Stimulated activated CD8-positive, alpha-beta memory T cell treated with anti-CD3 and anti-CD28 coated beads, Interleukin-4, amount 100 ng/mL, for 1 hour (primary cell): ENCODE measurements at regions not wholly inside any gene's neighbourhood (a gene's known extent, or its start where the extent isn't known, plus 50 kb on each side); places are given as distances from the start of the nearest gene placed in this dataset.
"Not testable (repeated sequence)": the region's sequence is repeated elsewhere in the genome, so short reads cannot be mapped to it uniquely, and the experiment has no call there.

Experiments
- DNase-seq, 2 donors: peaks; one replicate each; pipeline ENCODE4 v3.0.0-alpha.2; 2020; ENCODE audit warnings: low read depth in 2 of 2, low spot score in 1 of 2

DNA sequence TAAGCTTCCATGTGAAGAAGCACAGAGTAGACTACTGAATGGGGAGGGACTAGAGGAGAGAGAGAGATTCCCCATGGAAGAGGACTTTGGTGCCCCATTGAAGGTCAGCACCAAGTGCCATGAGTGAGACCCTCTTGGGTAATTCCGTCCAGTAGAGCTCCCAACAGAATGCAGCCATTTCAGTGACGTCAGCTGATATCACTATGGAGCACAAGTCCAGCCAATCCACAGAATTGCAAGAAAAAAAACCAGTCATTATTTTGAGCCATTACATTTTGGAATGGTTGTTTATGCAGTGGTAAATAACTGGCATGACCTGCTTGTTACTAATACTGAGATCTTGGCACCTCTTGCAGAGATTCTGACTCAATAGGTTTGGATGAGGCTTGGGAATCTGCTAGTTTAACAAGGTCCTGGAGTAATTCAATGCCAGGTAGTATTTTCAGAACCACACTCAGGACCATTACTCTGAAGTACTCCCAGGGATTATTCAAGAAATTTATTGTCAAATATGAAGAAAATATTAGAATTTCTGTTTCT lies 52.6 kb upstream of the SP8 start:
- no peak for DNase-seq

DNA sequence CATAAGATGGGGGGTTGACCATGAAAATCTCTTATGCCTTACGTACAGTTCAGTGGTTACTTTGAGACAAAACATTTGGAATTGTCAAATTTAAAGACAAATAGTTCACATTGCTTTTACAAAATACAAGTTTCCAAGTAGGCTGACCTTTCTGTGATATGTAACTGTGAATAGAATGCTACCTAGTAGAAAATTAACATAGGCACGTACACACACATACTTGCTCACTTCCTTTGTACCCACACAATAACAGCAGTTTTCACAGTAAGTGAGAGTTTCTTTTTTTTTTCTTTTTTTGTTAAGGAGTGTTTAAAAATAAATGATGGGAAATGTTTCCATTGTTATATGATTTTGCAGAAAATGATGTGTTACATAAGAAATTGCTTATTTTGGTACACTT lies 53.3 kb upstream of the SP8 start:
- DNase-seq, result no peak

DNA sequence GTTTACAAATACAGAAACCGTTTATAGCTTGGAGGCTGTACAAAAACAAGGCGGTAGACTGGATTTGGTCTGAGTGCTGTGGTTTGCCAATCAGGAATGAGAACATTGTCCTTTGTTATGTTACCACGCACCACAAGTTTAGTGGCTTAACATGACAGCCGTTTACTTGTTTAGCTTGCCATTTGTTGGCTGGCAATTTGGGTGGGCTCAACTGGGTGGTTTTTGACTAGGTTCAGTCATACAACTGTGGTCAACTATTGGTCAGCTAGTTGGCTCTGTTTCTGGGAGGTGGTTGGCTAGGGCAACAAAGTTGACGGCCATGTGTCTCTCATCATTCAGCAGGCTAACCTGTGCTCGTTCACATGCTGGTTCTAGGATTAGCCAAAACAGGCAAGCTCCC lies 60.1 kb upstream of the SP8 start:
- DNase-seq, result no peak

DNA sequence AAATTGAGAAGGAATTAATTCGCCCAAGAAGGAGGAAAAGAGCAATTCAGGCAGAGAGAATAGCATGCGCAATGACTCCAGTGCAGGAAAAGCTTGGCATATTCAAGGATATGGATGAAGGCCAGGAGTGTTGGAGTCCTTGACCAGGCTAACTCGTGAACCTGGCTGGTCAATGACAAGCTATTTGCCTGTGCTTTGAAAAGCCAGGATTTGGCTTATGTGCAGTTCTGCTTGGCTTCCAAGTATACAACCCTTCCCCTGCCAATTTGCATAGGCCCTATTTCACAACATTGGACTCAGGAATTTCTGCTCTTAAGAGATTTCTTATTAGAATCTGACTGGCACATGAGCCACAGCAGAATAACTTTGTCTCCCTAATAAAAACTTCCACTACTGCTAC lies 72.3 kb upstream of the SP8 start:
- DNase-seq, result no peak

DNA sequence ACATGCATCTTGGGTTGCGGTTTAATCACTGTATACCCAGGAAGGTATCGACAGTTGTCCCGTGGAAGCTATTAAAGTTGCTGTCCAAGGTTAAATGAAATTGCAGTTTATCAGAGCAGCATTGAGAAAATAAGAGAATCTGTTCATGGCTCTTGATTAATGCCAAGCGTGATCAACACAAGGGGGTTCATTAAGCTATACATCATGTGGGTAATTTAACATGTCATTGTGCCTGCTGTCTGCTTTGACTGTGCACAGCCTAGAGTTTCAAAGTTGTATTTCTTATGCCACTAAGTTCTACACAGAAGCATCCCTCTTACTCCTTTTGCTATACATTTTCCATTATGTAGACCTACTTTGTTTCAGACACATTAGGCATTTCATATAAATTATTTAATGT lies 74.8 kb upstream of the SP8 start:
- DNase-seq, result no peak

DNA sequence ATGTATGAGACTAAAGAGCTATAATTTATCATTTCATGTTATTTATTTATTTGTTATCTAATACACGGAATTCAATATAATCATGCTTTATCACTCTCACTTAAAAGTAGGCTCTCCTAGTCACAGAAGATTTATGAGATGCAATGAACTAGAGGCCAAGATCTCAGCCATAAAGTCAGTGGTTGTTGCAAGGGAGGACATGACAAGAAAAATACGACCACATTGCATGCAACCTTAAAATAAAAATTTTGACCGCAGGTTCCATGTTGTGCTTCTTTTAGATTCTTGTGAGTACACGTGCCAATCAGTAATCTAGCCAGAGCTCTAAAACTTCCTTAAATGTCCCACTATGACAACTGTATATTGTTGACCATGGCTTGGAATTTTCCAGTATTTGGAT lies 75.9 kb upstream of the SP8 start:
- no peak for DNase-seq

DNA sequence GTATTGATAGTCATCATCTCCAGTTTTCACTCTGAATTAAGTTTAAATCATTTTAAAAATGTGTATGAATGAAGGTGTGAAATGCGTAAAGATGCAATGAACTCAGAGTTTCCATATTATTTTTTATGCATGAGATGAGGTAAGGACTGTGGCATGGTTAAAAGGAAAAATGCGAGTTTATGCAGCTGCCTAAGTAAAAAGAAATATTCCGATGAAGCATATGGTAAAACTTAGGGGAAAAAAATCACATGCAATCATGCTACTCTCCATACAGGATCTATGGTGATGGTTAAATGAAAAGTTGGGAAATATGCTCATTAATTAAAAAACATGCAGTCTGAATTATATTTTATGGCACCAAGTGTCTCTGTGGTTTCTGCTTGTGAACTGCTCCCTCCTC lies 77.5 kb upstream of the SP8 start:
- DNase-seq, result no peak

DNA sequence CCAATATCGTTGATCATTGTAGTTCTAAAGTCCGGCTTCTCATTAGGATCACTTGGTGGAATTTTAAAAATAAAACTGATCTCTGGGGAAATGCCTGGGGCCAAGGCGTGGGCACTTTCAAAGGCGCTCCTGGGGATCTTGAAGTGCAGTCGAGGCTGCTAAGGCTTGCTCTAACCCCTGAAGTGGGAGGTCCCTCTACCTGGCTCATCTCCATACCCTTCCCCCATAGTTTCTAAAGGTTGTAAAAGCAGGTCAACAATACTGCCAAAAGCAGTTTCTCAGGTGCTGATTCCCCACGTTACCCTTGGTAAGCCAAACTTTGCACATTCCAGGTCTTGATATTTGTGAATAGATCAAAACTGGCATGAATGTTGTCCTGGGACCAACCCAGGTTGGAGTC lies 79.0 kb upstream of the SP8 start:
- DNase-seq, result no peak

DNA sequence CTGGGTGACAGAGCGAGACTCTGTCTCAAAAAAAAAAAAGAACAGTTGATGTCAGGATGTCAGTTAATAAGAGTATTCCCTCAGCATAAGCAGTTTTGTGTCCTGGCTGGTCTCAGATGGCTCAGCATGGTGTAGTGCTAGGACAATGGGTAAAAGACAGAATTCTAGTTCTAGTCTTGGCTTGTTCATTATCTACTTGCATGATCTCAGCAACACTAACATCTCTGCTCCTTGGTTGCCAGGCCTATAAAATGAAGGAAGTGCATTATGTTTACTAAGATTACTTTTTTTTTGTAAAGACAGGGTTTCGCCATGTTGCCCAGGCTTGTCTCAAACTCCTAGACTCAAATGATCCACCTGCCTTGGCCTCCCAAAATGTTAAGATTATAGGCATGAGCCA lies 84.3 kb upstream of the SP8 start:
- no peak for DNase-seq

DNA sequence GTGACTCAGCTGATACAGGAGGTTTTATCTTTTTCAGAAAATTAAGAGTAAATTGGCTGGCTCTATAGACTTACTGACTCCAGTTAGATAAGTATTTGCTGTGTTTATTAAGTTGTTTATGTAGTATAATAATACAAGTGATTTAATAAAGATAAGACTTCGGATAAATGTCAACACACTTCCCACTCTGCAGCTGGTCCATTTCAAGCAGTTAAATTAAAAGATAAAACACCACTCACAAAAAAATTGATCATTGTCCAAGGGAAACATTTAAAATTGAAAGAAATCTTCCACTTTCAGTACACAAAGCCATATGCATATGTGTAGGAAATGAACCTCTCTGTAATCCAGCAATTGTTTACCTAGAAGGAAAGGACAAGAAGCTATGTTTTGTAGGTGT lies 106.1 kb upstream of the SP8 start:
- no peak for DNase-seq

DNA sequence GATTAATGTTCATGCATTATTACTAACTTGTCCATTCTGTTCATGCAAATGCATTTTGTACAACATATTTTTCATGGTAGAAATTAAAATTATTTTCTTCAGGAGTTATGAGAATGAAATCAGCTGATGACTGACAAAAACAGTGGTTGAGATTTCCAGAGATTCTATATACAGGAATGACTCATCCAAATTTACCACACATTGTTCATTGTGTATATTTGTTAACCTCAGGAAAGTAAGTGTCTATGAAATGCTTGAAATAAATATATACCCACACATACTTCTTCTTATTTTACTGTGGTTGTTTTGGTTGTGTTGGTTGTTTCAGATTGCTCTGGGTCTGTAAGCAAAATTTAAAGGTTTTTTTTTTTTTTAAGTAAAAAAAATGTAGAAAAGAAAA lies 108.1 kb upstream of the SP8 start:
- DNase-seq, result no peak

DNA sequence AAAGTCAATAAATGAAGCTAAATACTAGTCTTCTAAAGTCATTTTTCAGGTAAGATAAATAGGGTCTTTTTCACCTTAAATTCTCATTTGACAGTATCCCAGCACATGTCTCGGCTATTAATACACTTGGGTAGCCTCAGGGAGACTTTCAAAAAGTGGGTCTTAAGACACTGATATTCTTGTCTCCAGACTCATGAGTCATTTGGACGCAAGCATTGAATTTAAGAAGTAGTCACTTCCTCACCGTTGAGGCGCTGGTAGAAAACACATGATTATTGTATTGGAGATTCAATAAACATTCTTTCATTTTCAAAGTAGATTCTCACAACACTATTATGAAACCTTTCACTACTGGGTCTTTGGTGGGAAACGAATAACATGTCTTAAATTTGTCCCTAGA lies 108.9 kb upstream of the SP8 start:
- DNase-seq, result no peak

DNA sequence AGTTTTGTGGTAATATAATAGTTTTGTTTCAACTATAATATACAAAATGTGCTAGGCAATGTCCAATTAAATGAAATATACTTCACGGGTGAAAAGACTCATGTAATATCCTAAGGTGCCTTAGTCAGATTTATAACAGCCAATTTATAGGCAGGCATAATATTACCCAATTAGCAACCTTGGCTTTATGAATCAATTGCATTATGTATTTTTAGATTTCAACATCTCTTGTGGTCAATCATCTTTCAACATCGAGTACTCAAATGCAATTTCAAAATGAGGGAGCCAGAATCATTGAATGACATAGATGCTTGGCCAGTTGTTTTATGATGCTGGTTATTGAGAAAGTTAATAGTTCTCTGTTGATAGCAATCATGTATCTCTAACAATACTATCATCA lies 110.3 kb upstream of the SP8 start:
- no peak for DNase-seq

DNA sequence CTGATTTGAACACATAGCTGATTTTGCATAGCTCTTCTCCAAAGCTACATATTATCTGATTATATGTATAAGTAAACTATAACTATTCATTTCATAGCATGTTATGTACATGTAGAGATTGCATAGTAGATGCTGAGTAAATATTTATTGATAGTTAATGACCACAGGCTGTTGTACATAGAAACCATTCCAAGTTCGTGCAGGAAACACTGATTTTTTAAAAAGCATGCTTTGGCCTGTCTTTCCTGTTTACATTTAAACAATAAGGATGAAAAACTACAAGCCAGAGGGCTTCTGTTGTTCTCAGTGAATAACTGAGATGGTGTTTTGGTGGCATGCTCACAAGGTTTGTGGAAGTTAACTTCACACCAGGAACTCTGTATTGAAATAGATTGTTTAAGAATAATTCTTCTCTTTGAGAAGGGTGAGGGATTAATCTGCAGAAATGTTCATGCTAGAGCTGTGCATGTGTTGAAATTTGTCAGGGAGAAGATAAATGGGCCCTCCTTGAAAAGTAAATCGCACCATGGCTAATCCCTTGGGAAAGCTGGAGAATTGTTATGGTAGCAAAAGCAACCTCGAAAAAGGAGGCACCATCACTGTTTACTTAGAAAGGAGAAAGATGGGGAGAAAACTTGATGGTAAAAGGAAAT lies 120.2 kb upstream of the SP8 start:
- no peak for DNase-seq

DNA sequence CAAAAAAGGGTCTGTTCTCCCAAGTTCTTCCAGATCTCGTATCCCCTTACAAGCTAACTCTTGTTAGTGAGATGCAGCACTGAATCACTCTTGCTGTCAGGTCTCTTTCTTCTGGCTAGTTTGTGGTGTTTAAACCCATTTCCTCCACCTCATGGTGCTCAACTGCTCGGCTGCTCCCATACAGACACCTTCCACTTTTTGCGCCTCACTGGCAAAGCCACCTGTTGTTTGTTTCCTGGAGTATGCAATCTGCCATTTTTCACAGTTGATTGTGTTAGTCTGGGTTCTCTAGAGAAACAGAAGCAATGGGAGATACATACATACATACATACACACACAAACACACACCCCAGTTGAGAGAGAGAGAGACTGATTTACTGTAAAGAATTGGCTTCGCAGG lies 124.4 kb upstream of the SP8 start:
- DNase-seq, result no peak

DNA sequence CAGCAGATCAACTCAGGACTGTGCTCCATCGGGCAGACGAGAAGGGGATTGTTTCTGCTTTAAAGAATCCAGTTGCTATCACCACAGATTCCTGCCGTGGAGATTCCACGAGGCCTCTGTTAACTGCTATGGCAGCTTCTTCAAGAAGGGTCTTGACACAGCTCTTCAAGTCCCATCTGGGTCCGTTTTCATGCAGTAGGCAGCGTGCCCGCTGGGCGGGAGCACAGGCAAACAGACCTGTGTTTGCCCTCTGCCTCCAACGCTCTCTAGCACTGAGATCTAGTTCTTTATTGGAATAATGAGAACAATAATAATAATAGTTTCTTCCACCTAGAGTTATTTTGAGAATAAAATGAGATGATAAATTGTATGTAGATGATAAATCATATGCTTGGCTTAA lies 127.2 kb upstream of the SP8 start:
- DNase-seq, result no peak

DNA sequence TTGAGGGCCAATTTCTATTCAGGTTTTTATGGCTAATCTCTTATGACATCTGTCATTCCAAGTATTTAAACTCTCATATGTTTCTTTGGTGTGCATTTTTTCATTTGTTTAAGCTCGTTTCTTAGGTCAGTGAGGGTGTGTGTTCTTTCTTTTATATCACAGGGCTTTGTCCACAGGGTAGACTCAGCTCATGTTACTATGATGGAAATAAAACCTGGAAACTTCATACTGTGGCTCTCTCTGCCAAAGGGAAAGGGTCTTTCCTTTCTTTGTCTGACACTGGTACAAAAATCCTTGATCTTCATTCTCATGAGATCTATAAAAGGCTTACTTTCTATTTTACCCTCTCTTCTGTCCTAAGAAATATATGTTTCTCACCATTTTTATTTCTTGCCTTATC lies 129.6 kb upstream of the SP8 start:
- no peak for DNase-seq

DNA sequence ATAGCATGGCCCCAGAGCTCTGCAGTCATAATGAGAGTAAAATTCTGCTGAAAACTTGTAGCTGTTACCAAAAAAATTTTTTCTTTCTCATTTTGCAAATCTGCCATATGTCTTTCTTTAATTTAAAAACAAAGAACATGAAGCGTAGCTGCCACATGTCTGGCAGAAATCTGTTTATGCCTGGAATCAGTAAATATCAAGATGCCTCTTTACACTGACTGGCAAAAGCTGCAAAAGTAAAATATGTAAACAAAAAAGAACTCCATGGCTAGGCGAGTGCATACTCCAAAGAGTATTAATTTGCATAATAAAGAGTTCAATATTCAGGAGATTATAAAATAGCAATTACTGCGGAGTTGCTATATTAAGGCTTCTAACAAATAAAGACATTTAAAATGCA lies 130.9 kb upstream of the SP8 start:
- no peak for DNase-seq

DNA sequence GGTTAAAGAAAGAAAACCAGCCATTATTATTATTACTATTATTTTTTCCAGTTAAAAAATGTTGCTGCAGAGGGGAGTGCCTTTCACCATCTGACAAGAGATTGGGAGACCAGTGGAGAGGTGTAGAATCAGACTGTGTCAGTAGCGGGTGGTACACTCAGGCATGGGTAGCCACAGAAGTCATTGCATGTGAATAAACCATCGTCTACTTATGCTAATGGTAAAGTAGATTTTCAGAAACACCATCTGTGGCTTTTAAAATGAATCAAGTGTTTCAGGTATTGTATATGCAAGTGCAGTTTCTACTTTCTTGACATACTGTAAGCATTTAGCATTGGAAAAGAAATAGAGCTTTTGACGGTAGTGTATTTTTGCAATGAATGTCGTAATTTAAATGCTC lies 131.5 kb upstream of the SP8 start:
- no peak for DNase-seq

DNA sequence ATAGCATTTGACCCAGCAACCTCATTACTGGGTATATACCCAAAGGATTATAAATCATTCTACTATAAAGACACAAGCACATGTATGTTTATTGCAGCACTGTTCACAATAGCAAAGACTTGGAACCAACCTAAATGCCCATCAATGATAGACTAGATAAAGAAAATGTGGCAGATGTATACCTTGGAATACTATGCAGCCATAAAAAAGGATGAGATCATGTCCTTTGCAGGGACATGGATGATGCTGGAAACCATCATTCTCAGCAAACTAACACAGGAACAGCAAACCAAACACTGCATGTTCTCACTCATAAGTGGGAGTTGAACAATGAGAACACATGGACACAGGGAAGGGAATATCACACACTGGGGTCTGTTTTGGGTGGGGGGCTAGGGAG lies 140.5 kb upstream of the SP8 start:
- DNase-seq, result not testable (repeated sequence)

DNA sequence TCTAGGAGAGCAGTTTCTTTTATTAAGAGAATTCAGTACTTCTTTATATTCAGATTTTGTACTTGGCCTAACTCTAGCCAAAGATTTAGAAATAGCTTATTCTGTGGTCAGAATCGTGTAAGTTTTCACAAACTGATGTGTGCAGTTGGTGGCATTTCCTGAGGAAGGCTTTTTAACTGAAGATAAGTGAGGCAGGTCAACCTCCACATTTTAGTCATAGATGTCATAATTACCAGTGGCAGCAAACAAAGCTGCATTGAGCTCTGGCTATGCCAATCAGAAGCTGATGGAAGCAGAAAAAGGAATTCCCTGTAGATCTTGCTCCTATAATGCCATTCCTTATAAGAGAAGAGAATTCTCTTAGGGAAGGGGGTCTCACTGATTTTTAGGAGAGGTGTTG lies 141.3 kb upstream of the SP8 start:
- no peak for DNase-seq

DNA sequence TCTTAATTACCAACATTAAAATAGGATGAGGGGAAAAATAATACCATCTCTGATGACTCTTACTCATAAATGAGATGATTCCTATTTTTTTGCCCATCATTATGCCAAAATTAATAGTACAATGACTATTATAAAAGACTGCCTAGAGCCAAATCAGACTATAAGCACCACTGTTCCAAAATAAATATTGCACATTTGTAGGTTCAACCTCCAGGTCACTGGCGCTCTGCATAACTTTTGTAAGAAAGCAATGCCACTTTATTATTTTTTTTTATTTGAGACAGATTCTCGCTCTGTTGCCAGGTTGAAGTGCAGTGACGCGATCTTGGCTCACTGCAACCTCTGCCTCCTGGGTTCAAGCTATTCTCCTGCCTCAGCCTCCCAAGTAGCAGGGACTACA lies 142.5 kb upstream of the SP8 start:
- no peak for DNase-seq

DNA sequence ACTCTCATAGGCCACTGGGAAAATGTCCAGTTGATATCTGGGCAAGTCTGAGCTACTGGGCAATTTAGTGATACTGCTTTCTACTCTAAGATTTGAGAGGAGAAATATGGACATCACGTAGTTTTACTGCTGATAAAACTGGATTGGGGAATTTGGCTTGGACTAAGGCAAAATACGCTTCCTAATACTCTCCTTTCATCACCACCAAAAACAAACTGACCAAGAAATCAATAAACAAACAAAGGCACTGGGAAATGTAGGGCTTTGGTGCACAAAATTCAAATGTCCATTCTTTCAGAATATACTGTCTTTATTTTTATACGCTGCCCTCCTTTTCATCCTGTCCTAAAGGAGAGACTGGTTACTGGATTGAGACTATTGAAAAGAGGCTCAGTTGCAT lies 145.1 kb upstream of the SP8 start:
- DNase-seq, result no peak
